T-helper 17 cell (primary cell): ENCODE measurements at regions not wholly inside any gene's neighbourhood (a gene's known extent, or its start where the extent isn't known, plus 50 kb on each side); places are given as distances from the start of the nearest gene placed in this dataset.

Source experiments
- ATAC-seq: fragments of 150-1000 bp; cut with Tn5 transposase; 2 replicates; pipeline ENCODE4 v1.10.0; 2021; ENCODE audit warnings: mild to moderate bottlenecking, moderate library complexity
- DNase-seq, 3 donors: peaks; one replicate each; pipeline versions ENCODE4 v3.0.0 to v3.0.0-alpha.2; 2020 to 2021
- H3K9me3 ChIP-seq: one replicate; pipeline ENCODE4 v1.7.0; 2013; ENCODE audit warnings: low read length, mild to moderate bottlenecking; ENCODE audit not compliant: control insufficient read depth, poor library complexity, severe bottlenecking
- H3K27ac Mint-ChIP-seq: one replicate; pipeline ENCODE4 v1.8.0; 2022; ENCODE audit warnings: mild to moderate bottlenecking, moderate library complexity, mixed read lengths
- H3K27me3 Mint-ChIP-seq: one replicate; pipeline ENCODE4 v1.8.0; 2022; ENCODE audit warnings: mixed read lengths
- H3K36me3 Mint-ChIP-seq: one replicate; pipeline ENCODE4 v1.8.0; 2022; ENCODE audit warnings: low read depth, mixed read lengths
- H3K4me1 Mint-ChIP-seq: one replicate; pipeline ENCODE4 v1.8.0; 2022; ENCODE audit warnings: mild to moderate bottlenecking, mixed read lengths
- H3K4me3 Mint-ChIP-seq: one replicate; pipeline ENCODE4 v1.8.0; 2022; ENCODE audit warnings: mild to moderate bottlenecking, moderate library complexity, mixed read lengths

GRCh38 chr17:31591924-31592323, 200.4 kb downstream of the RAB11FIP4 start:
- no peaks in the 10 kb centered on the region for H3K36me3 Mint-ChIP-seq
- no peak for DNase-seq
- H3K9me3 ChIP-seq: no peaks in the 10 kb centered on the region
- H3K4me3 Mint-ChIP-seq: no peak overlapping the region
- H3K27ac Mint-ChIP-seq: no peak overlapping the region
- H3K4me1 Mint-ChIP-seq: peaks cover 3% of the 10 kb centered on the region
- ATAC-seq: no peak
- no peaks in the 10 kb centered on the region for H3K27me3 Mint-ChIP-seq

GRCh38 chr17:31588512-31588911, 197.0 kb downstream of the RAB11FIP4 start:
- no peaks in the 10 kb centered on the region for H3K27me3 Mint-ChIP-seq
- H3K9me3 ChIP-seq: no peaks in the 10 kb centered on the region
- DNase-seq: no peak
- H3K4me1 Mint-ChIP-seq: no peaks in the 10 kb centered on the region
- ATAC-seq: no peak
- H3K36me3 Mint-ChIP-seq: no peaks in the 10 kb centered on the region
- no peak overlapping the region for H3K27ac Mint-ChIP-seq
- no peak overlapping the region for H3K4me3 Mint-ChIP-seq

GRCh38 chr17:31588034-31588433, 196.6 kb downstream of the RAB11FIP4 start:
- Mint-ChIP-seq H3K4me1 (no peaks in the 10 kb centered on the region), H3K27ac (no peak overlapping the region)

More at GRCh38 chr17:31588034-31588433, 196.6 kb downstream of the RAB11FIP4 start:
- no peaks in the 10 kb centered on the region for H3K36me3 Mint-ChIP-seq
- no peaks in the 10 kb centered on the region for H3K9me3 ChIP-seq
- H3K27me3 Mint-ChIP-seq: no peaks in the 10 kb centered on the region
- ATAC-seq (no peak), DNase-seq (no peak)
- H3K4me3 Mint-ChIP-seq: no peak overlapping the region
